PFSK-1 (cell line): ENCODE measurements at regions not wholly inside any gene's neighbourhood (a gene's known extent, or its start where the extent isn't known, plus 50 kb on each side); places are given as distances from the start of the nearest gene placed in this dataset.

Experiments
- FOXP2 ChIP-seq: optimal IDR thresholded peaks from 2 replicates; pipeline ENCODE3; 2011; ENCODE audit warnings: borderline replicate concordance, control low read depth, inconsistent platforms; ENCODE audit not compliant: insufficient read depth; ENCODE audit errors: extremely low read length, extremely low read depth
- POLR2AphosphoS5 ChIP-seq: IDR thresholded peaks from 2 replicates; pipeline ENCODE4 v1.6.1; 2012; ENCODE audit warnings: low read depth, mild to moderate bottlenecking, control low read depth, low read length, moderate library complexity
- TF ChIP-seq, protein P1 (sequence below), 2 experiments: IDR thresholded peaks; 2 replicates each; pipeline versions ENCODE4 v1.6.1 to v1.8.0; 2011 to 2012; ENCODE audit warnings: low read depth in 2 of 2, low read length in 2 of 2, control low read depth in 1 of 2, inconsistent platforms in 1 of 2, mild to moderate bottlenecking in 1 of 2, moderate library complexity in 1 of 2; ENCODE audit not compliant: insufficient read depth in 1 of 2

DNA sequence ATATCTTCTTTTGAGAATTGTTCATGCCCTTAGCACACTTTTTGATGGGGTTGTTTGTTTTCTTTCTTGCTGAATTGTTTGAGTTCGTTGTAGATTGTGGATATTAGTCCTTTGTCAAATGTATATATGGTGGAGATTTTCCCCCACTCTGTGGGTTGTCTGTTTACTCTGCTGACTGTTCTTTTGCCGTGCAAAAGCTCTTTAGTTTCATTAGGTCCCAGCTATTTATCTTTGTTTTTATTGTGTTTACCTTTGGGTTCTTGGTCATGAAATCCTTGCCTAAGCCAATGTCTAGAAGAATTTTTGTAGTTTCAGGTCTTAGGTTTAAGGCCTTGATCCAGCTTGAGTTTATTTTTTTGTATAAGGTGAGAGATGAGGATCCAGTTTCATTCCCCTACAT is 1372.6 kb upstream of the TENM3 start:
- no peak for TF ChIP-seq POLR2AphosphoS5
- TF ChIP-seq, protein P1, sequence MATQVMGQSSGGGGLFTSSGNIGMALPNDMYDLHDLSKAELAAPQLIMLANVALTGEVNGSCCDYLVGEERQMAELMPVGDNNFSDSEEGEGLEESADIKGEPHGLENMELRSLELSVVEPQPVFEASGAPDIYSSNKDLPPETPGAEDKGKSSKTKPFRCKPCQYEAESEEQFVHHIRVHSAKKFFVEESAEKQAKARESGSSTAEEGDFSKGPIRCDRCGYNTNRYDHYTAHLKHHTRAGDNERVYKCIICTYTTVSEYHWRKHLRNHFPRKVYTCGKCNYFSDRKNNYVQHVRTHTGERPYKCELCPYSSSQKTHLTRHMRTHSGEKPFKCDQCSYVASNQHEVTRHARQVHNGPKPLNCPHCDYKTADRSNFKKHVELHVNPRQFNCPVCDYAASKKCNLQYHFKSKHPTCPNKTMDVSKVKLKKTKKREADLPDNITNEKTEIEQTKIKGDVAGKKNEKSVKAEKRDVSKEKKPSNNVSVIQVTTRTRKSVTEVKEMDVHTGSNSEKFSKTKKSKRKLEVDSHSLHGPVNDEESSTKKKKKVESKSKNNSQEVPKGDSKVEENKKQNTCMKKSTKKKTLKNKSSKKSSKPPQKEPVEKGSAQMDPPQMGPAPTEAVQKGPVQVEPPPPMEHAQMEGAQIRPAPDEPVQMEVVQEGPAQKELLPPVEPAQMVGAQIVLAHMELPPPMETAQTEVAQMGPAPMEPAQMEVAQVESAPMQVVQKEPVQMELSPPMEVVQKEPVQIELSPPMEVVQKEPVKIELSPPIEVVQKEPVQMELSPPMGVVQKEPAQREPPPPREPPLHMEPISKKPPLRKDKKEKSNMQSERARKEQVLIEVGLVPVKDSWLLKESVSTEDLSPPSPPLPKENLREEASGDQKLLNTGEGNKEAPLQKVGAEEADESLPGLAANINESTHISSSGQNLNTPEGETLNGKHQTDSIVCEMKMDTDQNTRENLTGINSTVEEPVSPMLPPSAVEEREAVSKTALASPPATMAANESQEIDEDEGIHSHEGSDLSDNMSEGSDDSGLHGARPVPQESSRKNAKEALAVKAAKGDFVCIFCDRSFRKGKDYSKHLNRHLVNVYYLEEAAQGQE (IDR thresholded peaks at IDR 0.05; ENCODE audit: insufficient read depth in 1 of 2, low read depth in 2 of 2, low read length in 2 of 2) = no peak
- TF ChIP-seq FOXP2 = no peak
